Calu3 (cell line): ENCODE measurements at regions not wholly inside any gene's neighbourhood (a gene's known extent, or its start where the extent isn't known, plus 50 kb on each side); places are given as distances from the start of the nearest gene placed in this dataset.

ENCODE experiments used
- BruUV-seq: library from RNA; stranded (reverse); fragments of 400-500 nt; replicated peaks from 2 replicates; lab custom pipeline; 2021; lab: Mats Ljungman, UMichigan
- CTCF ChIA-PET: fragments of 300-600 bp; sonication (Branson Sonifier 250); formaldehyde crosslinking; loops from one replicate; lab custom pipeline; 2022; ENCODE audit warnings: antibody characterized with exemption; lab: Charles Lee
- DNase-seq: peaks from one replicate; pipeline ENCODE4 v3.0.0; 2022
- H3K27ac Mint-ChIP-seq: one replicate; pipeline ENCODE4 v1.8.0; 2022; ENCODE audit warnings: mixed read lengths; ENCODE audit not compliant: unreplicated experiment
- H3K27me3 Mint-ChIP-seq: one replicate; pipeline ENCODE4 v1.8.0; 2022; ENCODE audit warnings: mixed read lengths; ENCODE audit not compliant: unreplicated experiment
- H3K36me3 Mint-ChIP-seq: one replicate; pipeline ENCODE4 v1.8.0; 2022; ENCODE audit warnings: mild to moderate bottlenecking, moderate library complexity, mixed read lengths; ENCODE audit not compliant: insufficient read depth, unreplicated experiment
- H3K4me1 Mint-ChIP-seq: one replicate; pipeline ENCODE4 v1.8.0; 2022; ENCODE audit warnings: mild to moderate bottlenecking, low read depth, mixed read lengths; ENCODE audit not compliant: unreplicated experiment
- H3K4me3 Mint-ChIP-seq: one replicate; pipeline ENCODE4 v1.8.0; 2022; ENCODE audit warnings: mild to moderate bottlenecking, low read depth, moderate library complexity, mixed read lengths; ENCODE audit not compliant: unreplicated experiment
- H3K9me3 Mint-ChIP-seq: one replicate; pipeline ENCODE4 v1.8.0; 2022; ENCODE audit warnings: low read depth, mixed read lengths; ENCODE audit not compliant: unreplicated experiment
- CTCF ChIP-seq: fragments of 200-600 bp; IDR thresholded peaks from one replicate; pipeline ENCODE4 v1.8.0; 2022; ENCODE audit warnings: antibody characterized with exemption; ENCODE audit not compliant: unreplicated experiment
- intact Hi-C: fragments of 100-400 bp; cut with micrococcal nuclease; formaldehyde crosslinking; loops from one replicate; pipeline ENCODE4 v1.10.0; 2022; ENCODE audit not compliant: unreplicated experiment

- intact Hi-C loops: no loop called here
- Mint-ChIP-seq H3K4me3 (no peak overlapping the region), H3K36me3 (no peaks in the 10 kb centered on the region), H3K9me3 (no peaks in the 10 kb centered on the region), H3K27me3 (peaks cover 11% of the 10 kb centered on the region), H3K4me1 (no peaks in the 10 kb centered on the region), H3K27ac (no peak overlapping the region)
- no peak for TF ChIP-seq CTCF
- no TSS peak for BruUV-seq
- CTCF ChIA-PET: no interaction called here
- no peak for DNase-seq
Observed at GRCh38 chr1:101394041-101394440, 157.2 kb downstream of the S1PR1 start.

GRCh38 chr1:101399222-101399621 lies 162.4 kb downstream of the S1PR1 start:
- Mint-ChIP-seq H3K4me1 (no peaks in the 10 kb centered on the region), H3K9me3 (no peaks in the 10 kb centered on the region), H3K27me3 (no peaks in the 10 kb centered on the region), H3K27ac (no peak overlapping the region), H3K4me3 (no peak overlapping the region), H3K36me3 (no peaks in the 10 kb centered on the region)
- no peak for TF ChIP-seq CTCF
- intact Hi-C loops: no loop called here
- no TSS peak for BruUV-seq
- CTCF ChIA-PET: no interaction called here
- no peak for DNase-seq

- H3K4me3 Mint-ChIP-seq: no peak overlapping the region
- CTCF ChIA-PET: no interaction called here
- TF ChIP-seq CTCF: no peak
- no peaks in the 10 kb centered on the region for H3K36me3 Mint-ChIP-seq
- intact Hi-C loops: no loop called here
- no peaks in the 10 kb centered on the region for H3K9me3 Mint-ChIP-seq
- no TSS peak for BruUV-seq
- H3K27me3 Mint-ChIP-seq: peaks cover 14% of the 10 kb centered on the region
- no peaks in the 10 kb centered on the region for H3K4me1 Mint-ChIP-seq
- DNase-seq: no peak
- no peak overlapping the region for H3K27ac Mint-ChIP-seq
Observed at GRCh38 chr1:101406271-101406670, 169.5 kb downstream of the S1PR1 start.

- peaks cover 14% of the 10 kb centered on the region for H3K27me3 Mint-ChIP-seq
- no peak overlapping the region for H3K27ac Mint-ChIP-seq
- H3K4me1 Mint-ChIP-seq: no peaks in the 10 kb centered on the region
- CTCF ChIA-PET: no interaction called here
- no peak for TF ChIP-seq CTCF
- BruUV-seq: no TSS peak
- no peak for DNase-seq
- H3K4me3 Mint-ChIP-seq: no peak overlapping the region
- no peaks in the 10 kb centered on the region for H3K9me3 Mint-ChIP-seq
- no peaks in the 10 kb centered on the region for H3K36me3 Mint-ChIP-seq
- intact Hi-C loops: no loop called here
Observed at GRCh38 chr1:101406681-101407080, 169.9 kb downstream of the S1PR1 start.
